OCI-LY3 (cell line): ENCODE measurements at regions not wholly inside any gene's neighbourhood (a gene's known extent, or its start where the extent isn't known, plus 50 kb on each side); places are given as distances from the start of the nearest gene placed in this dataset.
A peak's percentile ranks its signal among the peaks of the same experiment; 100 is the strongest.

ENCODE experiments used
- H2AFZ ChIP-seq: fragments of 200-600, 300-600 bp; shearing (Covaris generic); 2 replicates; pipeline ENCODE4 v1.6.0; 2014; ENCODE audit warnings: antibody characterized with exemption, low read depth, low read length
- H3K27ac ChIP-seq: fragments of 200-600, 300-600 bp; sonication (generic); 2 replicates; pipeline ENCODE4 v1.5.1; 2014; ENCODE audit warnings: mild to moderate bottlenecking, low read length, moderate library complexity, mixed read lengths
- H3K27me3 ChIP-seq: fragments of 200-600, 300-600 bp; sonication (generic); 2 replicates; pipeline ENCODE4 v1.6.1; 2014; ENCODE audit warnings: low read depth, low read length, mixed read lengths
- H3K36me3 ChIP-seq: fragments of 200-600, 300-600 bp; sonication (generic); replicated peaks from 2 replicates; pipeline ENCODE3; 2014; ENCODE audit warnings: low read depth, low read length, mixed read lengths
- H3K4me1 ChIP-seq: fragments of 300-600, 200-600 bp; sonication (generic); 2 replicates; pipeline ENCODE4 v1.6.1; 2014; ENCODE audit warnings: low read length, mixed read lengths
- H3K4me2 ChIP-seq: fragments of 200-600, 300-600 bp; sonication (generic); 2 replicates; pipeline ENCODE4 v1.6.1; 2014; ENCODE audit warnings: low read length, mixed read lengths
- H3K4me3 ChIP-seq: fragments of 300-600, 200-600 bp; sonication (generic); 2 replicates; pipeline ENCODE4 v1.5.1; 2014; ENCODE audit warnings: antibody characterized with exemption, mild to moderate bottlenecking, low read length, moderate library complexity
- H3K79me2 ChIP-seq: fragments of 300-600, 200-600 bp; shearing (Covaris generic); 2 replicates; pipeline ENCODE4 v1.6.1; 2014; ENCODE audit warnings: mild to moderate bottlenecking, low read length, mixed read lengths
- H3K9ac ChIP-seq: fragments of 300-600, 200-600 bp; shearing (Covaris generic); 2 replicates; pipeline ENCODE4 v1.6.0; 2014; ENCODE audit warnings: mild to moderate bottlenecking, low read length, moderate library complexity
- H3K9me3 ChIP-seq: fragments of 200-600, 300-600 bp; shearing (Covaris generic); 2 replicates; pipeline ENCODE4 v1.6.1; 2014; ENCODE audit warnings: low read length, mixed read lengths; ENCODE audit not compliant: insufficient read depth
- H4K20me1 ChIP-seq: fragments of 200-600, 300-600 bp; sonication (generic); 2 replicates; pipeline ENCODE4 v1.6.1; 2016; ENCODE audit warnings: low read length, mixed read lengths; ENCODE audit not compliant: insufficient read depth
- CTCF ChIP-seq: fragments of 200-600, 300-600 bp; sonication (generic); IDR thresholded peaks from 2 replicates; pipeline ENCODE4 v1.5.1; 2014; ENCODE audit warnings: antibody characterized with exemption, low read length, low read depth
- EZH2phosphoT487 ChIP-seq: fragments of 200-600 bp; shearing (Covaris generic); IDR thresholded peaks from 2 replicates; pipeline ENCODE4 v1.6.1; 2018; ENCODE audit warnings: antibody characterized with exemption, mixed run types, low read depth

DNA sequence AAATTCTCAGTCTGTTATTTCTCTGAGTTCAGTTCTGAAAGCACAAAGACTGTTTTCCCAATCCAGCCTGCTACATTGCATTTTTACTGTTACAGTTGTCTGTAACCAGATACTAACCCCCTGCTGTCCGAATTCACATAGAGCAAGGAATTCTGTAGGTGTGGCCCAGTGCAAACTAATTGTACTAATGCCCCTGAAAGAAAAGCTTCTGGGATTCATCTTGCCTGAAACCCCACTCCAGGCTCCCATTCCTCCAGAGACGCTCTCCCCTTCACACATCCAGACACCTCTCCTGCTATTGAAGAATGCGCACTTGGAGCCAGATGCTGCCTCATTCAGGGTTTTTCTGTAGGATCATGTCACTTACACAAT, 127.0 kb downstream of the TTC32 start:
- Histone ChIP-seq H3K79me2 (no peaks in the 10 kb centered on the region), H2AFZ (no peak overlapping the region), H3K4me2 (no peak overlapping the region), H3K4me3 (no peak overlapping the region), H3K27me3 (peaks cover 7% of the 10 kb centered on the region; the same call in 1 of the 2 replicates), H4K20me1 (no peaks in the 10 kb centered on the region), H3K9me3 (no peaks in the 10 kb centered on the region), H3K36me3 (no peaks in the 10 kb centered on the region), H3K4me1 (no peaks in the 10 kb centered on the region), H3K9ac (no peak overlapping the region), H3K27ac (no peak overlapping the region)
- no peak for TF ChIP-seq CTCF
- no peak for TF ChIP-seq EZH2phosphoT487

- TF ChIP-seq CTCF (no peak), EZH2phosphoT487 (no peak)
- Histone ChIP-seq H3K9ac (no peak overlapping the region), H2AFZ (no peak overlapping the region)
Measured at GRCh38 chr2:19772981-19773380, 128.8 kb downstream of the TTC32 start.

GRCh38 chr2:19769513-19769912, 132.3 kb downstream of the TTC32 start:
- peaks cover 5% of the 10 kb centered on the region; the same call in 1 of the 2 replicates for H3K27me3 ChIP-seq
- H4K20me1 ChIP-seq, result no peaks in the 10 kb centered on the region
- H3K9me3 ChIP-seq, result no peaks in the 10 kb centered on the region
- TF ChIP-seq CTCF (peak; percentile 50), EZH2phosphoT487 (no peak)
- H3K9ac ChIP-seq, result no peak overlapping the region
- H3K36me3 ChIP-seq, result no peaks in the 10 kb centered on the region
- H3K27ac ChIP-seq, result no peak overlapping the region
- H3K4me3 ChIP-seq, result no peak overlapping the region
- H3K4me2 ChIP-seq, result no peak overlapping the region
- H2AFZ ChIP-seq, result no peak overlapping the region
- no peaks in the 10 kb centered on the region for H3K4me1 ChIP-seq
- H3K79me2 ChIP-seq, result no peaks in the 10 kb centered on the region

More at GRCh38 chr2:19772981-19773380, 128.8 kb downstream of the TTC32 start:
- Histone ChIP-seq H3K4me2 (no peak overlapping the region), H3K4me3 (no peak overlapping the region), H3K9me3 (no peaks in the 10 kb centered on the region), H3K36me3 (no peaks in the 10 kb centered on the region), H3K27me3 (peaks cover 2% of the 10 kb centered on the region; the same call in 1 of the 2 replicates), H4K20me1 (no peaks in the 10 kb centered on the region), H3K79me2 (no peaks in the 10 kb centered on the region), H3K4me1 (no peaks in the 10 kb centered on the region), H3K27ac (no peak overlapping the region)

DNA sequence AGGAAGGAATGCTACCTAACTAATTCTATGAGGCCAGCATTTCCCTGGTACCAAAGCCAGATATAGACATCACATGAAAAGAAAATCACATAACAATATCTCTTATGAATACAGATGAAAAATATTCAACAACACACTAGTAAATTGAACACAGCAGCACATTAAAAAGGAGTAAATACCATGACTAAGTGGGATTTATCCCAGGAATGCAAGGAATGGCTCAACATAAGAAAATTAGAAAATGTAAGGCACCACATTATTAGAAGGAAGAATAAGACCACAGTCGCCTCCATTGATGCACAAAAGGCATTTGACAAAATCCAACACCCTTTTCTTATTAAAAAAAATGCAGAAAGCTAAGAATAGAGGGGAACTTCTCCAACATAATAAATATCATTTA, 133.9 kb downstream of the TTC32 start:
- no peak overlapping the region for H2AFZ ChIP-seq
- H3K27me3 ChIP-seq, result peaks cover 5% of the 10 kb centered on the region; the same call in 1 of the 2 replicates
- no peak overlapping the region for H3K4me2 ChIP-seq
- TF ChIP-seq CTCF (no peak), EZH2phosphoT487 (no peak)
- no peak overlapping the region for H3K9ac ChIP-seq
- H3K36me3 ChIP-seq, result no peaks in the 10 kb centered on the region
- no peak overlapping the region for H3K27ac ChIP-seq
- no peaks in the 10 kb centered on the region for H3K79me2 ChIP-seq
- H3K4me3 ChIP-seq, result no peak overlapping the region
- no peaks in the 10 kb centered on the region for H3K9me3 ChIP-seq
- H4K20me1 ChIP-seq, result no peaks in the 10 kb centered on the region
- H3K4me1 ChIP-seq, result no peaks in the 10 kb centered on the region
